Large intestine (tissue), 3 donors: ENCODE measurements at regions not wholly inside any gene's neighbourhood (a gene's known extent, or its start where the extent isn't known, plus 50 kb on each side); places are given as distances from the start of the nearest gene placed in this dataset.
"Not testable (repeated sequence)": the region's sequence is repeated elsewhere in the genome, so short reads cannot be mapped to it uniquely, and the experiment has no call there.

Source experiments
- DNase-seq, 2 donors: peaks; one replicate each; pipeline versions ENCODE4 v3.0.0 to v3.0.0-alpha.2; 2013
- H3K27ac ChIP-seq: one replicate; pipeline ENCODE4 v1.5.1; 2013; ENCODE audit warnings: low read length
- H3K27me3 ChIP-seq: 2 replicates; pipeline ENCODE4 v1.6.1; 2013; ENCODE audit warnings: low read length; ENCODE audit not compliant: control insufficient read depth, insufficient read depth
- H3K36me3 ChIP-seq: 2 replicates; pipeline ENCODE4 v1.6.1; 2013; ENCODE audit warnings: low read length; ENCODE audit not compliant: control insufficient read depth, insufficient read depth
- H3K4me1 ChIP-seq: one replicate; pipeline ENCODE4 v1.6.1; 2013; ENCODE audit warnings: low read length; ENCODE audit not compliant: control insufficient read depth, insufficient read depth
- H3K4me3 ChIP-seq: one replicate; pipeline ENCODE4 v1.5.1; 2013; ENCODE audit warnings: low read length
- H3K9me3 ChIP-seq: one replicate; pipeline ENCODE4 v1.6.1; 2013; ENCODE audit warnings: mild to moderate bottlenecking, low read depth, low read length, moderate library complexity; ENCODE audit not compliant: control insufficient read depth
- WGBS: methylation state at CpG from one replicate; pipeline ENCODE4 v1.1.5; 2013; ENCODE audit warnings: low lambda C conversion rate; ENCODE audit not compliant: insufficient coverage; 5-methylcytosine and 5-hydroxymethylcytosine counted together

DNA sequence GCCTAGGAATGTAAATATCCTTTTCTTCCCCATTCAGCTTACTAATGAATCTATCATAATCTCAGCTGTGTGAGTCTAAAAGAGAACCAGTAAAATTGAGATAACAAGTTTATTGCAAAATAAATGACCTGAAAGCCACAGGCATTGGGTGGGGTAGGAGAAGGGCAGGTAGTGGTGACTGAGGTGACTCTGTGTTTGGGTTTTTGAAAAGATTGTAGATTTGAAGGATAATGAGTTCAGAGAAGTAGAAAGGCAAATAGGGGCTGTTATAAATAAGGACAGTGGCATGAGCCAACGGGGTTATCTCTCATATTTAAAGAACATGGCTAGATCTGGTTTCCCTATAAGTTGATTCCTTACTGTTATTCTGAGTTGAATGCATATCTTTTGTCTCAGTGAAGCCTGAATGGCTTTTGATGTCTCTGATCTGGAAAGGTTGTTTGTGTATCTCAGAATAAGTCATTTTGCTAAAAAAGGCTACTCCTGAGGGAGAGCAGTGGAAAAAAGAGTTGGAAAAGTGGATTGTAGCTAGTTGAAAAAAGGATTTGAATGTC lies 92.3 kb upstream of the TPTE start:
- H3K4me1 ChIP-seq, H3K27me3 ChIP-seq, DNase-seq, H3K27ac ChIP-seq, H3K4me3 ChIP-seq, H3K36me3 ChIP-seq: not testable (repeated sequence)
- H3K9me3 ChIP-seq: peaks cover 44% of the 10 kb centered on the region
- WGBS: 19% methylated on average over 1 of the region's 1 CpG

DNA sequence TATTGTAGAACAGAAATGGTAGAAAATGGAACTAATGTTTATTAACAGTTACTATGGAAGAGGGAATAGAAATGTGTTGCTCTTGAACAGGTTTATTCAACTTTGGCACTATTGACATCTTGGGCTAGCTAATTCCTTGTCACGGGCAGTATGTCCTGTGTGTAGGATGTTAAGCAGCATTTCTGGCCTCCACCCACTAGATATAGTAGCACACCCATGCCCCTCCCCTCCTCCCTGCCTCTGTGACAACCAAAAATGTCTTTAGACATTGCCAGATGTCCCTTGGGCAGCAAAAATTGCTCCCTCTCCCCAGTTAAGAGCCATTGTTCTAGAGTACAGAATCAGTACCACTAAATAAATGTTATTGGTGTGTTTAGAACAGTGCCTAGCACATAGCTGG lies 91.4 kb upstream of the TPTE start:
- no peaks in the 10 kb centered on the region for H3K36me3 ChIP-seq
- H3K27me3 ChIP-seq: no peaks in the 10 kb centered on the region
- no peak for DNase-seq
- H3K4me3 ChIP-seq: no peak overlapping the region
- no peaks in the 10 kb centered on the region for H3K4me1 ChIP-seq
- no peak overlapping the region for H3K27ac ChIP-seq
- 46% methylated on average over 1 of the region's 1 CpG for WGBS
- H3K9me3 ChIP-seq: peaks cover 44% of the 10 kb centered on the region

DNA sequence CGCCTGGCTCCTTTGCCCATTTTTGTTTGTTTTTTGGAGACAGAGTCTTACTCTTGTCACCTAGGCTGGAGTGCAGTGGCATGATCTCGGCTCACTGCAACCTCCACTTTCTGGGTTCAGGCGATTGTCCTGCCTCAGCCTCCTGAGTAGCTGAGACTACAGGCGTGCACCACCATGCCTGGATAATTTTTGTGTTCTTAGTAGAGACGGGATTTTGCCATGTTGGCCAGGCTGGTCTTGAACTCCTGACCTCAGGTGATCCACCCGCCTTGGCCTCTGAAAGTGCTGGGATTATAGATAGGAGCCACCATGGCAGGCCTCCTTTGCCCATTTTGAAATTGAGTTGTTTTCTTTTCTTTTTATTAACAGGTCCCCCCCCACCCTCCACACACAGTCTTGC lies 89.4 kb upstream of the TPTE start:
- H3K36me3 ChIP-seq, H3K4me3 ChIP-seq, H3K27me3 ChIP-seq, H3K4me1 ChIP-seq, DNase-seq, H3K27ac ChIP-seq: not testable (repeated sequence)
- 75% methylated on average over 4 of the region's 6 CpGs for WGBS
- H3K9me3 ChIP-seq: peaks cover 28% of the 10 kb centered on the region

DNA sequence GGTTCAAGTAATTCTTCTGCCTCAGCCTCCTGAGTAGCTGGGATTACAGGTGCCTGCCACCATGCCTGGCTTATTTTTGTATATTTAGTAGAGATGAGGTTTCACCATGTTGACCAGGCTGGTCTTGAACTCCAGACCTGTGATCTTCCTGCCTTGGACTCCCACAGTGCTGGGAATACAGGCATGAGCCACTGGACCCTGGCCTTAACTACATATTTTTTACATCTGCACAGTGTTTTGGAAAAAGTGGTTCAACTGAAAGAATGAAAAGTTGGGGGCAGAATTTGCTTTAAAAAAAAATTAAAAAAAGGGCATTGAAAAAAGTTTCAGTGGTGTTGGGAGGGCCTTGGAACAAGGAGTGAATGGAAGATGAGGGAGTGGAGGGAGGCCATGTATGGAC lies 88.9 kb upstream of the TPTE start:
- not testable (repeated sequence) for H3K4me1 ChIP-seq, H3K36me3 ChIP-seq, H3K27ac ChIP-seq, DNase-seq, H3K4me3 ChIP-seq, H3K27me3 ChIP-seq
- H3K9me3 ChIP-seq: peaks cover 25% of the 10 kb centered on the region

DNA sequence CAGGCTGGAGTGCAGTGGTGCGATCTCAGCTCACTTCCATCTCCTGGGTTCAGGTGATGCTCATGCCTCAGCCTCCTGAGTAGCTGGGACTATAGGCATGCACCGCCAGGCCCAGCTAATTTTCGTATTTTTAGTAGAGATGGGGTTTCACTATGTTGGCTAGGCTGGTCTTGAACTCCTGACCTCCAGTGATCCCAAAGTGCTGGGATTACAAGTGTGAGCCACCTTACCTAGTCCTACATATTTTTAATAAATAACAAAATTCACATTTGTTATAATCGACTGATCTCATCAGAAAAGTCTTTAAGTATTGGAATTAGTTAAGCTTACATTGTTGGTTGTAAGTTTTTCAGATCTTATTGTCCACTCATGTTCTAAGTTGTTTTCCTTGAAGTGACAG lies 83.4 kb upstream of the TPTE start:
- not testable (repeated sequence) for H3K9me3 ChIP-seq, DNase-seq, H3K4me1 ChIP-seq, H3K36me3 ChIP-seq, H3K27ac ChIP-seq, H3K27me3 ChIP-seq, H3K4me3 ChIP-seq
- 56% methylated on average over 2 of the region's 4 CpGs for WGBS

DNA sequence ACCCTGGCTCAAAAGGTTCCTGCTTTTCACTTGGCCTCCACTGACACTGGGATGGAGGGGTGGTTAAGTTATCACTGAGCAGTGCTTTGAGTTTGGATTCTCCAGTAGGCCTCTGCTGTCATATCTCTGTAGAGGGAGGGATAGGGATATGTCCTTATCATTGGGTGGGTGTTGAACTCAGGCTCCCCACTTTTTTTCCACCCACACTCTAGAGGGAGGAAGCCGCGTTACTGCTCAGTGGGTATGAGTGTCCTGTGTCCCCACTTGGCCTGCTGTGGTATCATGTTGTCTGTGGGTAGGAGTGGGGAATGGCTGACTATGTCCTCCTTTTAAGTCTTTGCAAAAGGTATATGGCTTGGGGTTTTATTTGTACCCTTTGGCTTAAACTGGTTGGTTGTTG lies 80.7 kb upstream of the TPTE start:
- H3K4me3 ChIP-seq, H3K9me3 ChIP-seq, H3K27ac ChIP-seq, H3K4me1 ChIP-seq, H3K27me3 ChIP-seq, DNase-seq, H3K36me3 ChIP-seq: not testable (repeated sequence)
- 100% methylated on average over 2 of the region's 2 CpGs for WGBS

DNA sequence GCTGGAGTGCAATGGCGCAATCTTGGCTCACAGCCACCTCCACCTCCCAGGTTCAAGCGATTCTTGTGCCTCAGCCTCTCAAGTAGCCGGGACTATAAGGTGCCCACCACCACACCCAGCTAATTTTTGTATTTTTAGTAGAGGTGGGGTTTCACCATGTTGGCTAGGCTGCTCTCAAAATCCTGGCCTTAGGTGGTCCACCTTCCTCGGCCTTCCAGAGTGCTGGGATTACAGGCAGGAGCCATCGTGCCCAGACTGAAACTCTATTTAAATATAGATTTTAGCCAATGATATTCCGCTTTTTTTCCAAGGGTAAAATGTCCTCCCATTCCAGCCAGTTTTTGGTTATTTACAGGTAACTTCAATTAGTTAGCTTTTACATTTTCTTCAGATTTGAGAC lies 79.4 kb upstream of the TPTE start:
- not testable (repeated sequence) for H3K27me3 ChIP-seq, DNase-seq, H3K4me1 ChIP-seq, H3K9me3 ChIP-seq, H3K36me3 ChIP-seq, H3K27ac ChIP-seq, H3K4me3 ChIP-seq
- 77% methylated on average over 3 of the region's 6 CpGs for WGBS

DNA sequence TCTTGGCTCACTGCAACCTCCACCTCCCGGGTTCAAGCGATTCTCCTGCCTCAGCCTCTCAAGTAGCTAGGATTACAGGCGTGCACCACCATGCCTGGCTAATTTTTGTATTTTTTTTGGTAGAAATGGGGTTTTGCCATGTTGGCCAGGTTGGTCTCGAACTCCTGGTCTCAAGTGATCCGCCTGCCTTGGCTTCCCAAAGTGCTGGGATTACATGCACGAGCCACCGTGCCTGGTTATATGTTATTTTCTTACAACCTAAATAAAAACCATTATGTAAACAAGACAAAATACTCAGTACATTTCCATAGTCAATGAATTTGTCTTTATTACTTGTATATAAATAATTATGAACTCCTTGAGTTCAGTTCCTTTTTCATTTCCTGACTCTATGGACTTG lies 75.7 kb upstream of the TPTE start:
- not testable (repeated sequence) for H3K4me3 ChIP-seq, H3K27ac ChIP-seq, H3K4me1 ChIP-seq, H3K9me3 ChIP-seq, DNase-seq, H3K27me3 ChIP-seq, H3K36me3 ChIP-seq
- WGBS: 48% methylated on average over 4 of the region's 7 CpGs

DNA sequence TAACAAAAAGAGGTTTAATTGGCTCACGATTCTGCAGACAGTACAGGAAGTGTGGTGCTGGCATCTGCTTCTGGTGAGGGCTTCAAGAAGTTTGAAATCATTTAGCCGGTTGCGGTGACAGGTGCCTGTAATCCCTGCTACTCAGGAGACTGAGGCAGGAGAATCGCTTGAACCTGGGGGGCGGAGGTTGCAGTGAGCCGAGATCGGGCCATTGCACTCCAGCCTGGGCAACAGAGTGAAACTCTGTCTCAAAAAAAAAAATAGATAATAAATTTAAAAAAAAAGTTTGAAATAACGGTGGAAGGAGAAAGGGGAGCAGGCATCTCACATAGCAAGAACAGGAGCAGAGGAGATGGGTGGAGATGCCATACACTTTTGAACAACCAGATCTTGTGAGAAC lies 71.9 kb upstream of the TPTE start:
- not testable (repeated sequence) for H3K27me3 ChIP-seq, H3K36me3 ChIP-seq, H3K4me3 ChIP-seq, H3K4me1 ChIP-seq, H3K9me3 ChIP-seq, H3K27ac ChIP-seq, DNase-seq
- 72% methylated on average over 6 of the region's 8 CpGs for WGBS

DNA sequence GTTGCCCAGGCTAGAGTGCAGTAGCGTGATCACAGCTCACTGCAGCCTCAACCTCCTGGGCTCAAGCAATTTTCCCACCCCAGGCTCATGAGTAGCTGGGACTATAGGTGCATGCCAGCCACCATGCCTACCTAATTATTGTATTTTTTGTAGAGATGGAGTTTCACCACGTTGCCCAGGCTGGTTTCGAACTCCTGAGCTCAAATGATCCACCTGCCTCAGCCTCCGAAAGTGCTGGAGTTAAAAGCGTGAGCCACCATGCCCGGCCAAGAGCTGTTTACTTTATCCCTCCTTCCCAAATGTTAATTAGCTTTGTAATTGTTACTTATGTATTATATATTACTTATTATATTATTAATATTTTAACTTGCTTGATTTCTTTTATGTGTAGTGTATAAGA lies 70.1 kb upstream of the TPTE start:
- WGBS: 77% methylated on average over 4 of the region's 6 CpGs
- H3K27ac ChIP-seq, H3K36me3 ChIP-seq, H3K27me3 ChIP-seq, H3K9me3 ChIP-seq, DNase-seq, H3K4me1 ChIP-seq, H3K4me3 ChIP-seq: not testable (repeated sequence)

DNA sequence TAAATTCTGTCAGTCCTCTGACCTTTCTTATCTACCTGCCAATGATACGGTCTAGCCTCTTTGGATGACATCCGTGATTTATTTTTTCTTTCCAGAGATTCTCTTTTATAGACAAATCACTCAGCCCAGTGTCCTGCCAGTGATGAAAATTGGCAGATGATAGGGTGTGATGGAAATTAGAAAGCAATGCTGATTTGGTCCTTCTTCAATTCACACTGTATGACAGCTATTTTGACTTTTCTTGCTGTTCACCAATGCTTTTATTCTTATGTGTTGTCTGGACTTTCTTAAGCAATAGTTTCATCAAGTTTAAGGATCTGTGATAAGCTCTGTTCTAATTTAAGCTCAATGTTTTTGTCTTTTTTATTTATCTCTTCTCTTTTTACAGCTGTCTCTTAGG lies 63.6 kb upstream of the TPTE start:
- 52% methylated on average over 2 of the region's 2 CpGs for WGBS
- H3K4me1 ChIP-seq, H3K9me3 ChIP-seq, H3K36me3 ChIP-seq, DNase-seq, H3K4me3 ChIP-seq, H3K27me3 ChIP-seq, H3K27ac ChIP-seq: not testable (repeated sequence)
